GM12878 (cell line): ENCODE measurements at regions not wholly inside any gene's neighbourhood (a gene's known extent, or its start where the extent isn't known, plus 50 kb on each side); places are given as distances from the start of the nearest gene placed in this dataset.

Experiments
- ATAC-seq: fragments of 200-7000 bp; cut with Tn5 transposase; 3 replicates; pipeline ENCODE4 v1.9.1; 2020; ENCODE audit warnings: mild to moderate bottlenecking, moderate library complexity
- BruUV-seq: library from RNA; stranded (reverse); fragments of 400-500 nt; replicated peaks from 2 replicates; lab custom pipeline; 2021; lab: Mats Ljungman, UMichigan
- CTCF ChIA-PET: fragments of 300-600 bp; sonication (Branson Sonifier 250); formaldehyde crosslinking; extraction: SDS; loops from one replicate; lab custom pipeline; 2021; ENCODE audit warnings: inconsistent platforms; lab: Yijun Ruan, JAX
- POLR2A ChIA-PET: fragments of 350-600 bp; formaldehyde crosslinking; extraction: SDS; loops from one replicate; lab custom pipeline; 2021; ENCODE audit warnings: inconsistent platforms; lab: Charles Lee
- RAD21 ChIA-PET: fragments of 300-600 bp; sonication (Branson Sonifier 250); formaldehyde crosslinking; loops from one replicate; lab custom pipeline; 2023; ENCODE audit warnings: antibody characterized with exemption; ENCODE audit not compliant: unreplicated experiment; lab: Charles Lee
- SMC1A ChIA-PET: fragments of 300-600 bp; sonication (Branson Sonifier 250); formaldehyde crosslinking; loops from one replicate; lab custom pipeline; 2023; ENCODE audit not compliant: unreplicated experiment, uncharacterized antibody; lab: Charles Lee
- DNase-seq: peaks from one replicate; pipeline ENCODE4 v3.0.0-alpha.2; 2011; ENCODE audit warnings: low read depth, low spot score
- FAIRE-seq: peaks from 3 replicates; lab custom pipeline; 2011; peaks lifted over from hg19 to GRCh38; lab: Jason Lieb, UNC
- H2AFZ ChIP-seq: 2 replicates; pipeline ENCODE4 v1.6.0; 2011; ENCODE audit warnings: low read depth, low read length, control low read depth; ENCODE audit not compliant: control insufficient read depth
- H3K27ac ChIP-seq: 2 replicates; pipeline ENCODE4 v1.5.1; 2011; ENCODE audit warnings: control low read depth; ENCODE audit not compliant: control insufficient read depth, insufficient read depth
- H3K27me3 ChIP-seq, 2 experiments: replicated peaks in 1 of 2; 2 replicates each; pipeline versions ENCODE4 v1.6.0 to v1.6.1; 2011; ENCODE audit warnings: low read length in 1 of 2; ENCODE audit not compliant: control insufficient read depth in 2 of 2, insufficient read depth in 2 of 2
- H3K36me3 ChIP-seq, 2 experiments: 2 replicates each; pipeline ENCODE4 v1.5.1; 2011; ENCODE audit warnings: low read length in 1 of 2; ENCODE audit not compliant: control insufficient read depth in 2 of 2, insufficient read depth in 2 of 2
- H3K4me1 ChIP-seq: 2 replicates; pipeline ENCODE4 v1.6.1; 2011; ENCODE audit warnings: mild to moderate bottlenecking, low read length, moderate library complexity, mixed read lengths; ENCODE audit not compliant: control insufficient read depth, insufficient read depth
- H3K4me2 ChIP-seq: 2 replicates; pipeline ENCODE4 v1.6.0; 2011; ENCODE audit warnings: control low read depth; ENCODE audit not compliant: control insufficient read depth, insufficient read depth
- H3K4me3 ChIP-seq: fragments of 200-600 bp; sonication (generic); 2 replicates; pipeline ENCODE4 v1.5.1; 2016
- H3K79me2 ChIP-seq: 2 replicates; pipeline ENCODE4 v1.6.0; 2011; ENCODE audit warnings: low read length; ENCODE audit not compliant: control insufficient read depth, insufficient read depth
- H3K9ac ChIP-seq: 2 replicates; pipeline ENCODE4 v1.8.0; 2011; ENCODE audit warnings: low read length, control low read depth, mixed read lengths; ENCODE audit not compliant: control insufficient read depth, insufficient read depth
- H3K9me3 ChIP-seq: replicated peaks from 3 replicates; pipeline ENCODE4 v1.5.1; 2011; ENCODE audit warnings: mild to moderate bottlenecking, low read length; ENCODE audit not compliant: control insufficient read depth, insufficient read depth
- H4K20me1 ChIP-seq: 2 replicates; pipeline ENCODE4 v1.6.0; 2011; ENCODE audit not compliant: control insufficient read depth, insufficient read depth
- BRCA1 ChIP-seq: IDR thresholded peaks from 2 replicates; pipeline ENCODE4 v1.6.1; 2011; ENCODE audit warnings: low read depth, low read length, improper control_type of control experiment
- HSF1 ChIP-seq: fragments of 150-350 bp; IDR thresholded peaks from 2 replicates; pipeline ENCODE4 v1.6.1; 2014; ENCODE audit warnings: mild to moderate bottlenecking, low read depth, low read length
- PBX3 ChIP-seq: IDR thresholded peaks from 2 replicates; pipeline ENCODE4 v1.6.1; 2011; ENCODE audit warnings: mild to moderate bottlenecking, low read depth, low read length, moderate library complexity; ENCODE audit not compliant: insufficient replicate concordance
- POLR2A ChIP-seq: IDR thresholded peaks from 2 replicates; pipeline ENCODE4 v1.6.1; 2011; ENCODE audit warnings: low read depth, mild to moderate bottlenecking, low read length
- SUZ12 ChIP-seq: fragments of 200-600 bp; sonication (generic); IDR thresholded peaks from one replicate; pipeline ENCODE4 v1.6.1; 2018; ENCODE audit warnings: antibody characterized with exemption, mild to moderate bottlenecking; ENCODE audit not compliant: unreplicated experiment
- USF1 ChIP-seq: IDR thresholded peaks from 2 replicates; pipeline ENCODE4 v1.6.1; 2011; ENCODE audit warnings: borderline replicate concordance, low read depth, mild to moderate bottlenecking, moderate library complexity, mixed read lengths, low read length; ENCODE audit not compliant: insufficient read depth; ENCODE audit errors: extremely low read length
- WGBS: methylation state at CpG from one replicate; pipeline ENCODE4 v1.1.6; 2016; ENCODE audit warnings: low lambda C conversion rate; ENCODE audit not compliant: insufficient replicate concordance, insufficient coverage; ENCODE audit errors: missing lambda C conversion rate; 5-methylcytosine and 5-hydroxymethylcytosine counted together
- in situ Hi-C: fragments of 300-500 bp; cut with MboI; formaldehyde crosslinking; loops from 9 replicates; pipeline ENCODE4 v1.14.3; 2018; ENCODE audit warnings: mixed read lengths
- intact Hi-C: fragments of 100-400 bp; cut with micrococcal nuclease; formaldehyde crosslinking; loops from one replicate; pipeline ENCODE4 v1.14.2; 2022; ENCODE audit not compliant: unreplicated experiment
- TF ChIP-seq, protein P1 (sequence below), 3 experiments: IDR thresholded peaks in 2 of 3; conservative IDR thresholded peaks in 1 of 3; 2 replicates each; pipeline ENCODE4 v1.5.1; 2011; ENCODE audit warnings: low read depth in 3 of 3, low read length in 3 of 3, mild to moderate bottlenecking in 3 of 3, control low read depth in 2 of 3, moderate library complexity in 2 of 3, inconsistent platforms in 1 of 3, mixed read lengths in 1 of 3; ENCODE audit not compliant: control insufficient read depth in 2 of 3, insufficient read depth in 1 of 3; ENCODE audit errors: extremely low read depth in 1 of 3

GRCh38 chr13:70275841-70276240 is 167.6 kb upstream of the KLHL1 start:
- Histone ChIP-seq H3K36me3 (no peaks in the 10 kb centered on the region), H3K9ac (no peak overlapping the region), H3K79me2 (no peaks in the 10 kb centered on the region), H4K20me1 (no peaks in the 10 kb centered on the region), H3K4me1 (no peaks in the 10 kb centered on the region), H3K4me3 (no peak overlapping the region), H3K4me2 (no peak overlapping the region), H3K27me3 (no peaks in the 10 kb centered on the region), H3K9me3 (no peaks in the 10 kb centered on the region), H3K27ac (no peak overlapping the region), H2AFZ (no peak overlapping the region)
- ChIA-PET SMC1A (no interaction called here), CTCF (no interaction called here), RAD21 (no interaction called here), POLR2A (no interaction called here)
- TF ChIP-seq USF1 = no peak
- TF ChIP-seq HSF1 = no peak
- TF ChIP-seq BRCA1 = no peak
- TF ChIP-seq POLR2A = no peak
- TF ChIP-seq, protein P1, sequence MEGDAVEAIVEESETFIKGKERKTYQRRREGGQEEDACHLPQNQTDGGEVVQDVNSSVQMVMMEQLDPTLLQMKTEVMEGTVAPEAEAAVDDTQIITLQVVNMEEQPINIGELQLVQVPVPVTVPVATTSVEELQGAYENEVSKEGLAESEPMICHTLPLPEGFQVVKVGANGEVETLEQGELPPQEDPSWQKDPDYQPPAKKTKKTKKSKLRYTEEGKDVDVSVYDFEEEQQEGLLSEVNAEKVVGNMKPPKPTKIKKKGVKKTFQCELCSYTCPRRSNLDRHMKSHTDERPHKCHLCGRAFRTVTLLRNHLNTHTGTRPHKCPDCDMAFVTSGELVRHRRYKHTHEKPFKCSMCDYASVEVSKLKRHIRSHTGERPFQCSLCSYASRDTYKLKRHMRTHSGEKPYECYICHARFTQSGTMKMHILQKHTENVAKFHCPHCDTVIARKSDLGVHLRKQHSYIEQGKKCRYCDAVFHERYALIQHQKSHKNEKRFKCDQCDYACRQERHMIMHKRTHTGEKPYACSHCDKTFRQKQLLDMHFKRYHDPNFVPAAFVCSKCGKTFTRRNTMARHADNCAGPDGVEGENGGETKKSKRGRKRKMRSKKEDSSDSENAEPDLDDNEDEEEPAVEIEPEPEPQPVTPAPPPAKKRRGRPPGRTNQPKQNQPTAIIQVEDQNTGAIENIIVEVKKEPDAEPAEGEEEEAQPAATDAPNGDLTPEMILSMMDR (IDR thresholded peaks at IDR 0.05 in 2 of 3, conservative IDR thresholded peaks at IDR 0.05 in 1 of 3; ENCODE audit: control insufficient read depth in 2 of 3, extremely low read depth in 1 of 3, insufficient read depth in 1 of 3, low read depth in 3 of 3, low read length in 3 of 3) = no peak
- no peak for TF ChIP-seq SUZ12
- no peak for TF ChIP-seq PBX3
- DNase-seq (no peak), ATAC-seq (no peak), FAIRE-seq (no peak)
- BruUV-seq = no TSS peak
- intact Hi-C loops = no loop called here
- in situ Hi-C loops = no loop called here
- 0% methylated on average over 1 of the region's 1 CpG for WGBS
